K562 (cell line): ENCODE measurements at regions not wholly inside any gene's neighbourhood (a gene's known extent, or its start where the extent isn't known, plus 50 kb on each side); places are given as distances from the start of the nearest gene placed in this dataset.

ENCODE experiments used
- ATAC-seq: fragments of 200-7000 bp; cut with Tn5 transposase; 3 replicates; pipeline ENCODE4 v1.9.1; 2020; ENCODE audit warnings: moderate library complexity
- BruUV-seq: library from RNA; stranded (reverse); fragments of 400-500 nt; replicated peaks from 2 replicates; lab custom pipeline; 2021; lab: Mats Ljungman, UMichigan
- CTCF ChIA-PET: fragments of 300-600 bp; formaldehyde crosslinking; extraction: SDS; loops from one replicate; lab custom pipeline; 2021; ENCODE audit warnings: low intra/inter-chr PET ratio; lab: Yijun Ruan, JAX
- POLR2A ChIA-PET: fragments of 300-600, 350-650 bp; sonication (Branson Sonifier 250); formaldehyde crosslinking; extraction: SDS; loops from one replicate; lab custom pipeline; 2021; ENCODE audit warnings: antibody characterized with exemption, inconsistent platforms; lab: Yijun Ruan, JAX
- DNase-seq, 4 experiments: peaks; one replicate each; pipeline versions ENCODE4 v3.0.0 to v3.0.0-alpha.2; 2011 to 2018; ENCODE audit warnings: low spot score in 3 of 4, mixed read lengths in 3 of 4; ENCODE audit errors: extremely low read depth in 1 of 4
- FAIRE-seq: peaks from 2 replicates; lab custom pipeline; 2011; peaks lifted over from hg19 to GRCh38; lab: Jason Lieb, UNC
- H2AFZ ChIP-seq: 2 replicates; pipeline ENCODE4 v1.6.0; 2011; ENCODE audit warnings: low read depth, low read length, control low read depth, inconsistent platforms
- H3K27ac ChIP-seq: fragments of 200-600 bp; 3 replicates; pipeline ENCODE4 v1.8.0; 2011; ENCODE audit warnings: low read depth, mild to moderate bottlenecking, control low read depth, inconsistent platforms, low read length, moderate library complexity, mixed read lengths; ENCODE audit errors: extremely low read depth
- H3K27me3 ChIP-seq, 2 experiments: fragments of 300-600 bp in 1 of 2; 2 replicates in 1 of 2; 3 replicates in 1 of 2; pipeline versions ENCODE4 v1.6.0 to v1.8.0; 2011; ENCODE audit warnings: inconsistent platforms in 2 of 2, low read length in 2 of 2, mild to moderate bottlenecking in 1 of 2, mixed read lengths in 1 of 2, moderate library complexity in 1 of 2; ENCODE audit not compliant: control insufficient read depth in 2 of 2, insufficient read depth in 2 of 2
- H3K36me3 ChIP-seq: fragments of 300-600 bp; 3 replicates; pipeline ENCODE4 v1.8.0; 2011; ENCODE audit warnings: mild to moderate bottlenecking, low read length, inconsistent platforms; ENCODE audit not compliant: control insufficient read depth, insufficient read depth
- H3K4me1 ChIP-seq, 2 experiments: fragments of 200-600 bp in 1 of 2; replicated peaks in 1 of 2; 2 replicates in 1 of 2; 3 replicates in 1 of 2; pipeline versions ENCODE4 v1.5.1 to v1.8.0; 2011; ENCODE audit warnings: inconsistent platforms in 2 of 2, low read length in 2 of 2, mild to moderate bottlenecking in 1 of 2, mixed read lengths in 1 of 2, moderate library complexity in 1 of 2; ENCODE audit not compliant: control insufficient read depth in 2 of 2, insufficient read depth in 2 of 2
- H3K4me2 ChIP-seq: 2 replicates; pipeline ENCODE4 v1.6.1; 2011; ENCODE audit warnings: low read length, control low read depth, inconsistent platforms, mixed read lengths; ENCODE audit not compliant: insufficient read depth
- H3K4me3 ChIP-seq: fragments of 200-600 bp; sonication (generic), shearing (Covaris generic); 2 replicates; pipeline ENCODE4 v1.5.1; 2016; ENCODE audit warnings: control low read depth, inconsistent platforms
- H3K79me2 ChIP-seq: fragments of 200-600 bp; 3 replicates; pipeline ENCODE4 v1.8.0; 2011; ENCODE audit warnings: low read length, inconsistent platforms; ENCODE audit not compliant: control insufficient read depth, insufficient read depth
- H3K9ac ChIP-seq, 2 experiments: 2 replicates each; pipeline versions ENCODE4 v1.6.0 to v1.6.1; 2011; ENCODE audit warnings: low read depth in 2 of 2, low read length in 2 of 2, control low read depth in 1 of 2, inconsistent platforms in 1 of 2, mild to moderate bottlenecking in 1 of 2, mixed read lengths in 1 of 2; ENCODE audit not compliant: insufficient read depth in 1 of 2
- H3K9me1 ChIP-seq: one replicate; pipeline ENCODE4 v1.6.0; 2011; ENCODE audit warnings: inconsistent platforms, mild to moderate bottlenecking, low read length, moderate library complexity; ENCODE audit not compliant: control insufficient read depth, insufficient read depth
- H3K9me3 ChIP-seq: replicated peaks from 2 replicates; pipeline ENCODE4 v1.5.1; 2011; ENCODE audit warnings: low read depth, low read length, inconsistent platforms; ENCODE audit not compliant: control insufficient read depth, insufficient read depth
- H4K20me1 ChIP-seq: replicated peaks from 2 replicates; pipeline ENCODE4 v1.6.1; 2011; ENCODE audit warnings: low read length, inconsistent platforms, mixed read lengths; ENCODE audit not compliant: control insufficient read depth, insufficient read depth
- BACH1 ChIP-seq: fragments of 200-800 bp; sonication (Bioruptor generic); IDR thresholded peaks from 2 replicates; pipeline ENCODE4 v1.6.1; 2016; ENCODE audit warnings: missing genetic modification characterization, missing compliant biosample characterization
- CEBPG ChIP-seq, 3 experiments: fragments of 200-800 bp in 1 of 3; sonication (Bioruptor generic) in 1 of 3; sonication (generic) in 1 of 3; formaldehyde crosslinking in 1 of 3; IDR thresholded peaks in 2 of 3; conservative IDR thresholded peaks in 1 of 3; 2 replicates each; pipeline versions ENCODE4 v1.6.1 to v1.8.0; 2016 to 2022; ENCODE audit warnings: missing compliant biosample characterization in 2 of 3, missing genetic modification characterization in 2 of 3, mild to moderate bottlenecking in 1 of 3, missing genetic modification reagents in 1 of 3
- REST ChIP-seq, 2 experiments: fragments of 450-650 bp; formaldehyde crosslinking in 1 of 2; IDR thresholded peaks; 2 replicates each; pipeline versions ENCODE4 v1.4.0 to v1.6.1; 2014 to 2020; ENCODE audit warnings: mild to moderate bottlenecking in 2 of 2, borderline replicate concordance in 1 of 2, low read depth in 1 of 2
- ZNF324 ChIP-seq: fragments of 250-450 bp; sonication (Bioruptor Pico); IDR thresholded peaks from 2 replicates; pipeline ENCODE4 v1.4.0; 2020; ENCODE audit warnings: mild to moderate bottlenecking
- ZNF512 ChIP-seq: IDR thresholded peaks from 2 replicates; pipeline ENCODE4 v1.6.1; 2016; ENCODE audit warnings: missing genetic modification characterization, missing compliant biosample characterization
- WGBS: fragments of 100-300 bp; shearing (Covaris generic); methylation state at CpG from one replicate; pipeline ENCODE4 v1.1.6; 2016; ENCODE audit warnings: low coverage, mixed read lengths; ENCODE audit not compliant: insufficient coverage; ENCODE audit errors: missing lambda C conversion rate; 5-methylcytosine and 5-hydroxymethylcytosine counted together
- in situ Hi-C: fragments of 300-500 bp; cut with MboI; formaldehyde crosslinking; loops from 4 replicates; pipeline ENCODE4 v1.15.0; 2018; ENCODE audit warnings: inconsistent platforms, mixed read lengths
- intact Hi-C: fragments of 100-400 bp; cut with micrococcal nuclease; formaldehyde crosslinking; loops from 2 replicates; pipeline ENCODE4 v1.14.2; 2022
- TF ChIP-seq, protein P1 (sequence below): fragments of 250-450 bp; sonication (Bioruptor Pico); IDR thresholded peaks from 2 replicates; pipeline ENCODE4 v1.5.0; 2021; ENCODE audit warnings: mild to moderate bottlenecking, moderate library complexity
- TF ChIP-seq, protein P2 (sequence below): fragments of 250-450 bp; sonication (Bioruptor Pico); IDR thresholded peaks from 2 replicates; pipeline ENCODE4 v1.4.0; 2020

GRCh38 chr22:48545987-48546386, 1281.7 kb downstream of the BRD1 start:
- no peak overlapping the region for H2AFZ ChIP-seq
- FAIRE-seq: no peak
- no TSS peak for BruUV-seq
- no peaks in the 10 kb centered on the region for H3K79me2 ChIP-seq
- in situ Hi-C loops: no loop called here
- H3K4me1 ChIP-seq: no peaks in the 10 kb centered on the region
- H3K27me3 ChIP-seq: peaks cover 0 to 7% of the 10 kb centered on the region in 2 experiments; a peak in 1 of 5 replicates
- no peak overlapping the region for H3K27ac ChIP-seq
- no peaks in the 10 kb centered on the region; the same call in 1 of the 2 replicates for H4K20me1 ChIP-seq
- H3K9ac ChIP-seq: no peak overlapping the region
- CTCF ChIA-PET: no interaction called here
- H3K4me3 ChIP-seq: no peak overlapping the region
- intact Hi-C loops: no loop called here
- H3K9me3 ChIP-seq: no peaks in the 10 kb centered on the region
- 0% methylated on average over 13 of the region's 18 CpGs for WGBS
- no peak for DNase-seq
- H3K9me1 ChIP-seq: no peaks in the 10 kb centered on the region
- POLR2A ChIA-PET: no interaction called here
- ATAC-seq: no peak
- no peak overlapping the region for H3K4me2 ChIP-seq
- H3K36me3 ChIP-seq: no peaks in the 10 kb centered on the region
- TF ChIP-seq BACH1 (tag) (no peak), CEBPG (CRISPR knock-in tag; IDR thresholded peaks at IDR 0.05) (no peak), CEBPG (tag; conservative IDR thresholded peaks at IDR 0.05 in 1 of 2, IDR thresholded peaks at IDR 0.05 in 1 of 2) (no peak), ZNF324 (CRISPR knock-in tag) (no peak), REST (IDR thresholded peaks at IDR 0.05; ENCODE audit: borderline replicate concordance) (no peak), REST (CRISPR knock-in tag; IDR thresholded peaks at IDR 0.05; ENCODE audit: low read depth) (no peak), ZNF512 (tag) (no peak)
- TF ChIP-seq, protein P1, sequence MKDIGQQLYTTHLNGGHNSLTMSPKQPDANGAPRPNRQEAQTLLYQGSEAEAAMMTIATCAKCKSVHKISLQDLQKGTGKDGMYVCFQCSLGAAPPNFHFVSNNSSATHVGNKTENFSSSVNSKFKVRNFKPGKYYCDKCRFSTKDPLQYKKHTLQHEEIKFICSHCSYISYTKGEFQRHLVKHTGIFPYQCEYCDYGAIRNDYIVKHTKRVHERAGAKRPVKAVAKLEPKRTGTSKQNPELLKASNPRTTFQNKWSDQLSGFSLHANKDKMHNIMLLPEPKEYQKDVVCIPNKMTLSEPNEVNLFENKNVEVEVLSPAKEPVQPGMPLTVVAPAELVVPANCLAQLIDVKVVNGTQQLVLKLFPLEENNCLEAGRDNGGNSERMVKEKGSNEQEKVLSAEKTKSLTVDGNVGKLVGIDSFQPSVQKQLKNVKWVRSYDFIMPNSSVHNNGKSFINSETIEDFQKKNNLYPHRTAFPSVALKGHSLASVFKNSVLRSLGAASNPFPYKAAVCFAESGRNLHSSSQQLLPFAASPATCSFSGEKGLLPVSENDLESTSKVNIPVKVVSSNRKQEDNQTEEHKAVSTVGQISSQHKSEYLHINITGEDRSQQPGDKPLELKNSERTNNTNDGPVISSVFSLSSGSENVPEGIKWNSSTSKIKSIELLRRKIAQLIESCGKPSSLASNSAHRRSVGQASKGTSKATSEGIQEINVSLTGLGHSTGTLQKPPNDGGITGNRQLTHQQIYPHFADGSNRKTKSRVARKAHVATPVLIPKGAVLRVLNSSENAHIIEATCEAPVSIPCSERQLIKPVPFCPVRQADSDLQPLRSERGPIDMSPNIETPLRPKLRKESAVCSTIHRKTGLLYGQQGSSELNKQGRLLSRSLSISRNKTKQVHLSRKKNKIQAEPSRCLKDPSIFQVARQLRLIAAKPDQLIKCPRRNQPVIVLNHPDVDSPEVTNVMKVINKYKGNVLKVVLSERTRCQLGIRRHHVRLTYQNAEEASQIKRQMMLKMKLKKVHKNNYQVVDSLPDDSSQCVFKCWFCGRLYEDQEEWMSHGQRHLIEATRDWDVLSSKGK (CRISPR knock-in tag): no peak
- TF ChIP-seq, protein P2, sequence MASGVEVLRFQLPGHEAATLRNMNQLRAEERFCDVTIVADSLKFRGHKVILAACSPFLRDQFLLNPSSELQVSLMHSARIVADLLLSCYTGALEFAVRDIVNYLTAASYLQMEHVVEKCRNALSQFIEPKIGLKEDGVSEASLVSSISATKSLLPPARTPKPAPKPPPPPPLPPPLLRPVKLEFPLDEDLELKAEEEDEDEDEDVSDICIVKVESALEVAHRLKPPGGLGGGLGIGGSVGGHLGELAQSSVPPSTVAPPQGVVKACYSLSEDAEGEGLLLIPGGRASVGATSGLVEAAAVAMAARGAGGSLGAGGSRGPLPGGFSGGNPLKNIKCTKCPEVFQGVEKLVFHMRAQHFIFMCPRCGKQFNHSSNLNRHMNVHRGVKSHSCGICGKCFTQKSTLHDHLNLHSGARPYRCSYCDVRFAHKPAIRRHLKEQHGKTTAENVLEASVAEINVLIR (CRISPR knock-in tag): no peak
